SK-N-MC (cell line): ENCODE measurements at regions not wholly inside any gene's neighbourhood (a gene's known extent, or its start where the extent isn't known, plus 50 kb on each side); places are given as distances from the start of the nearest gene placed in this dataset.

Source experiments
- EZH2 ChIP-seq: fragments of 200-600 bp; sonication (generic); IDR thresholded peaks from one replicate; pipeline ENCODE4 v1.6.1; 2017; ENCODE audit warnings: antibody characterized with exemption
- POLR2AphosphoS5 ChIP-seq: IDR thresholded peaks from 2 replicates; pipeline ENCODE4 v1.6.1; 2012; ENCODE audit warnings: mild to moderate bottlenecking, low read depth, low read length, borderline replicate concordance

GRCh38 chr3:127459891-127460290 lies 130.6 kb downstream of the TPRA1 start:
- no peak for TF ChIP-seq POLR2AphosphoS5
- TF ChIP-seq EZH2 = no peak
